ENCODE measurements at regions not wholly inside any gene's neighbourhood (a gene's known extent, or its start where the extent isn't known, plus 50 kb on each side); places are given as distances from the start of the nearest gene placed in this dataset.

- no peak for DNase-seq (ENCODE audit: low read depth)
- H3K4me3 ChIP-seq (ENCODE audit: low read depth, low read length): no peak overlapping the region
Observed at GRCh38 chr21:23475281-23476219, 2131.7 kb downstream of the MRPL39 start.

- H3K4me3 ChIP-seq (ENCODE audit: low read depth, low read length): no peak overlapping the region
Observed at GRCh38 chr21:23471877-23472276, 2135.4 kb downstream of the MRPL39 start.

GRCh38 chr21:23463365-23463764 lies 2143.9 kb downstream of the MRPL39 start:
- H3K4me3 ChIP-seq (ENCODE audit: low read depth, low read length): no peak overlapping the region
- DNase-seq (ENCODE audit: low read depth): no peak

More at GRCh38 chr21:23471877-23472276, 2135.4 kb downstream of the MRPL39 start:
- no peak for DNase-seq (ENCODE audit: low read depth)

DNA sequence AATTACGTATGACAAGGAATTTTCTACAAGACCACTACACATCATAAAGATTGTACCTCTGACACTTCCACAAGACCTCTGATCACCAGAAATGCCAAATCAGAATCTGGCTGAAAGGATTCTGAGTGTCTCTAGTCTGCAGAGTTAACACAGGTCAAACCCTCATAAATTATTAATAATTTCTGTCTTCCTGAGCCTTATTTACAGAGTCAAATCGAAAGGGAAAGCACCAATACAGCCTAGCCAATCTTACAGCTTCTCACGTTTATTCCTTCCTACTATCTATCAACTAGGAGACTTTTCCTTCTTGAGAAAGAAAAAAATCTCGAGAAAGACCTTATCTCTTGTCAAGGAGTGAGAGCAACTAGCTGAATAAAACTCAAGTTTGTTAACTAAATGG lies 2151.6 kb downstream of the MRPL39 start:
- no peak for DNase-seq (ENCODE audit: low read depth)
- no peak overlapping the region for H3K4me3 ChIP-seq (ENCODE audit: low read depth, low read length)

- DNase-seq (ENCODE audit: low read depth): no peak
- H3K4me3 ChIP-seq (ENCODE audit: low read depth, low read length): no peak overlapping the region
Observed at GRCh38 chr21:23452384-23453083, 2154.7 kb downstream of the MRPL39 start.

DNA sequence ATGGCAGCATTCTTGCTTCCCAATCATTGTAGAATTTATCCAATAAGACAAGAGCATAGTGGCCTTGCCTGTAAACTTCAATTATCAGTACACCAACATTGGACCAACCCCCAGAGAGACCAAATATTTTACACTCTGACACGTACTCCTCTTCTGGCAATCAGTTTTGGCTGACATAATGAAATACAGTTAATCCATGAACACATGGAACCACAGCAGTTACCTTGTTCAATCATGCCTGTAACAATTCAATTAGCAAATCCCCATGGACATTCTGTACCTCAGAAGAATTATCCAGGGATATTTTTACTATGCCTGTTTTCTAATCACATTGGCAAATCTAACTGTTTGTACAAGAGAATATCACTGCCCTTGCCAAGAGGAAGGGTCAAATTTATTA lies 2162.0 kb downstream of the MRPL39 start:
- no peak overlapping the region for H3K4me3 ChIP-seq (ENCODE audit: low read depth, low read length)
- no peak for DNase-seq (ENCODE audit: low read depth)

GRCh38 chr21:23438081-23438480 lies 2169.2 kb downstream of the MRPL39 start:
- no peak for DNase-seq (ENCODE audit: low read depth)
- no peak overlapping the region for H3K4me3 ChIP-seq (ENCODE audit: low read depth, low read length)

DNA sequence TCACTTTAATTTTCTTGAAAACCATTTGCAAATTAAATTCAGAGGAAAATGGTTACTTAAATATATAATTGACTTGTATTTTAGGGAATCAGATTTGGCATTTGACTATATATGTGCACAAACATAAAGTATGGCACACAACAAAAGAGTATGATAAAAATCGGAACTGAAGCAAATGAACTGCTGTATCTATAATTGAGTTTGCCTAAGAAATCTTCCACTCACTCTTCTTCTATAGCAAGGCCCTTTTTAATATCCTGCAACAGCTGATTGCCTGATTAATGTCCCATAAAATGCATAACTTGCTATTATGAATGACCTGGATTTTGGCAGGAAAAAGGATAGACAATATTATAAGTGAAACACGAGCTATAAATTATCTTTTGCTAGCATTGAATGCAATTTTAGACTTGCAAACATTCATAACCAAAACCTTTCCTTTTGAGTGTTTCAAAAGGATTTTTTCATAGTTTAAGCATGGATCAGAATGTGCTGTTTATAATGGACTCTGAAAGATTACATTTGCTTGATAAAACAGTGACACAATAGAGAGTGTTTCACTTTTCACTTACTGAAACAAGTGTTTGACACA lies 2204.3 kb downstream of the MRPL39 start:
- DNase-seq (ENCODE audit: low read depth): no peak
- no peak overlapping the region for H3K4me3 ChIP-seq (ENCODE audit: low read depth, low read length)

DNA sequence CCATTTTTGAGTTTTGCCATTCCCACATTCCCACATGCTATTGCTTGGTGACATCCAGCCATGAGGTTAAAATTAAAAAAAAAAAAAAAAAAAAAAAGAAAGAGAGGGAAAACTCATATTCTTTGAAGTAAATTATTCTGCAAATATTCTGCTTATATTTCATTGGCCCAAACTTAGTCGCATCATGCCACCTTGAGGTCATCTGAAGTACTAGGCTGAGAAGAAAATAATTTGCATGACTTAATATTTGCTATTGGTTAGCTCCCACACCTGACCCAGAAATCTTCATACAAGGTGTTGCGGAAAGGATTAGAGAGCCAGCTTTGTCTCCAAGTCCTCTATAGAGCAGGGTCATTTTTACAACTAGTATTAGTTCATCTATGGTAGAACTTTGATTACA lies 2206.0 kb downstream of the MRPL39 start:
- no peak overlapping the region for H3K4me3 ChIP-seq (ENCODE audit: low read depth, low read length)
- DNase-seq (ENCODE audit: low read depth): no peak

DNA sequence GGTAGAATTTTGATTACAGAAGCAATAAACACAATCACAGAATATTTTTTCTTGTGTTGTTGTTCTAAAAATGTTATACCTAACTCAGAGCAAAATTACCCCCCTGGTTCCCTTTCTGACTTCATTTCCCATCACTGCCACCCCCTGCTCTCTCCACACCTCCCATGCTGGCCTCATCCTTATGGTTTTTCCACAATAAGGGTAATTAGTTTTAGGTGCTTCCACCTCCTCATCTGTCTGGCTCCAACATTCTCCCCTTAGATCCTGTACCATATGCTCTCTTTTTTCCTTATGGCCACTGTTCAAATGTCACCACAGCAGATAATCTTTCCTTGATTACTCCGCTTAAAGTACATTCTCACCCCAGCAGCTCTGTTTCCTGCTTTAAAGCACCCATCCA lies 2208.6 kb downstream of the MRPL39 start:
- no peak for DNase-seq (ENCODE audit: low read depth)

GRCh38 chr21:23394458-23394857 lies 2212.8 kb downstream of the MRPL39 start:
- no peak for DNase-seq (ENCODE audit: low read depth)
- H3K4me3 ChIP-seq (ENCODE audit: low read depth, low read length): no peak overlapping the region

More for the DNA sequence above, 2208.6 kb downstream of the MRPL39 start:
- no peak overlapping the region for H3K4me3 ChIP-seq (ENCODE audit: low read depth, low read length)

- H3K4me3 ChIP-seq (ENCODE audit: low read depth, low read length): no peak overlapping the region
- DNase-seq (ENCODE audit: low read depth): no peak
Observed at GRCh38 chr21:23384679-23385078, 2222.6 kb downstream of the MRPL39 start.

GRCh38 chr21:23374155-23374554 lies 2233.1 kb downstream of the MRPL39 start:
- no peak for DNase-seq (ENCODE audit: low read depth)
- H3K4me3 ChIP-seq (ENCODE audit: low read depth, low read length): no peak overlapping the region

DNA sequence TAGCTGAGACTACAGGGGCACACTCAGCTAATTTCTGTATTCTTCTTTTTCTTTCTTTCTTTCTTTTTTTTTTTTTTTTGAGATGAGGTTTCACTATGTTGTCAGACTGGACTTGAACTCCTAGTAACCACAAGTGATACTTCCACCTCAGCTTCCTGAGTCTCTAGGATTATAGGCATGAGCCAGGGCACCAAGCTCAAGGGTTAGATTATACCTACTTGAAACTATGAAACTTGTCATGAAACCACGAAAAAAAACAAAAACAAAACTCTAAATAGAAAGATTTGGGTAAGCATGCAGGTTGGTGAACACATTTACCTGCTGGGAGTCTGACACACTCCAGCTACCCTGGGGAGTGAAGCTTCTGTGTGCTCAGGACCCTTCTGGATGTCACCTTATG lies 2250.4 kb downstream of the MRPL39 start:
- no peak overlapping the region for H3K4me3 ChIP-seq (ENCODE audit: low read depth, low read length)
- no peak for DNase-seq (ENCODE audit: low read depth)

DNA sequence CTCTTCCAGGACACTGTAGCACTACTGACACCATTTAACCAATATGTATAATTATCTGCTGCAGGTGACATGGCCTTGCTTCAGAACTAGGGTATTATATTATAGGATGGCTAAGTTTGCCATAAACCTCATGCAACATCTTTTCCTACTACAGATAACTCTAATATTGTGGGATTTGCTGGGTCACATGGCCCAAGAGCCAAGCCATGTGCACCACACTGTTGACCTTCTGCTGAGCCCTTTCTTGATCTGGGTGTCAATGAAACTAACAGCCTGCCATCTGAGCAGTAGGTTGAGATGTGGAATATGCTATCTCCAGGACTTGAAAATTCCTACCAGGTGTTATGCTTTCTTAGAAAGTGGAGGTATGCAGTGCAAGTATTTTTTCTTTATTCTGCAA lies 2291.1 kb downstream of the MRPL39 start:
- no peak for DNase-seq (ENCODE audit: low read depth)
- H3K4me3 ChIP-seq (ENCODE audit: low read depth, low read length): no peak overlapping the region

DNA sequence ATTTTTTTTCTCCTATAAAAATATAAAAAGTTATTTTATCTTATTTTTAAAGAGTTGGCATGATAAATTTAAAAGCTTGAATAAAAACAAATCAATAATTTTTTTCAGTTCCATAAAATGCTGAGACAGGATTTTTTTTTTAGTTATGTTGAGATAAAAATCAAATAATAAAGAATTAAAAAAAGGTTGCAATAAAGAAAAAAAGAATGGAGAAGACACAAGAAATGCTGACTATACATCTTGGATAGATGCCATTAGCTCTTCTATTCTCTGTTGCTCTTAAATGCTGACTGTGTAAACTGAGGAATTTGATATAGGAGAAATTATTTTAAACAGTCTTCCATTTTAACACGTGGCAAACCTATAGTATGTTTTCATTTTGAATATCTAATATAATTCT lies 2298.5 kb downstream of the MRPL39 start:
- H3K4me3 ChIP-seq (ENCODE audit: low read depth, low read length): no peak overlapping the region
- DNase-seq (ENCODE audit: low read depth): no peak

DNA sequence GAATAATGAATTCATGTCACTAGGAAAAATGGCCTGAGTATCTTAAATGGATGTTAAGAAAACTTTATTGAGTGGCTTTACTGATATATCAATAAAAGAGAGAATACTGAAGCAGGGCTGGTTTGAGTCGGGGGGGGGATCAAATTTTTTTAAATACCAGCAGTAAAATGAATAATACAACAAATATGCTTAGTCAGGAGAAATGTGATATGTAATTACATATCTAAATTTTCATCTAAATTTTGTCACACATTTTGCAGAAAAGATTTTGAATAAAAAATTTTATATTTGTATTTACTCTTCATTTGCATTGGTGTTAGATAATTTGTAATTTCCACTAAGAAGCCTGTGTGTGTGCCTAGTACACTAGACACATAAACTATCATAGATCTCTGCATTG lies 2300.2 kb downstream of the MRPL39 start:
- no peak overlapping the region for H3K4me3 ChIP-seq (ENCODE audit: low read depth, low read length)
- no peak for DNase-seq (ENCODE audit: low read depth)

- no peak for DNase-seq (ENCODE audit: low read depth)
- no peak overlapping the region for H3K4me3 ChIP-seq (ENCODE audit: low read depth, low read length)
Observed at GRCh38 chr21:23292292-23292691, 2294.1 kb downstream of the NCAM2 start.

GRCh38 chr21:23281917-23282316 lies 2283.7 kb downstream of the NCAM2 start:
- no peak for DNase-seq (ENCODE audit: low read depth)
- H3K4me3 ChIP-seq (ENCODE audit: low read depth, low read length): no peak overlapping the region

DNA sequence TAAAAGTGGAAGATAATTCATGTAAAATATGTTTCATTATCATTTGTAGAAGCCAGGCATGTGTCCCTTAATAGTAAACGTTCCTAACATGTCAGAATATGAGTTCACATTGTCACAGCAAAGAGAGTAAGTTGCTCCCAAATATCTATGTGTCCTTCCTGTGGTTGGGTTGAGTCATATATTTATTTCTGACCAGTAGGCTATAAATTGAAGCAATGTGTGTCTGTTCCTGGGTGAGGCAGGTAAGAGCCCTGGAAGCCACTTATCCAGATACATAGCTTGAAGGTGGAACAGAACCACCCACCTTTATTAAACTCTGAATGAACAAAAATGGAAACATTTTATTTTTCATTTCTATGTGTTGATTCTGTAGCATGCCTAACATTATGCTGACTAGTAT lies 2251.6 kb downstream of the NCAM2 start:
- no peak overlapping the region for H3K4me3 ChIP-seq (ENCODE audit: low read depth, low read length)
- DNase-seq (ENCODE audit: low read depth): no peak
